K562 (cell line): ENCODE measurements at regions not wholly inside any gene's neighbourhood (a gene's known extent, or its start where the extent isn't known, plus 50 kb on each side); places are given as distances from the start of the nearest gene placed in this dataset.

Experiments used
- ATAC-seq: fragments of 200-7000 bp; cut with Tn5 transposase; 3 replicates; pipeline ENCODE4 v1.9.1; 2020; ENCODE audit warnings: moderate library complexity
- BruUV-seq: library from RNA; stranded (reverse); fragments of 400-500 nt; replicated peaks from 2 replicates; lab custom pipeline; 2021; lab: Mats Ljungman, UMichigan
- CTCF ChIA-PET: fragments of 300-600 bp; formaldehyde crosslinking; extraction: SDS; loops from one replicate; lab custom pipeline; 2021; ENCODE audit warnings: low intra/inter-chr PET ratio; lab: Yijun Ruan, JAX
- POLR2A ChIA-PET: fragments of 300-600, 350-650 bp; sonication (Branson Sonifier 250); formaldehyde crosslinking; extraction: SDS; loops from one replicate; lab custom pipeline; 2021; ENCODE audit warnings: antibody characterized with exemption, inconsistent platforms; lab: Yijun Ruan, JAX
- DNase-seq, 4 experiments: peaks; one replicate each; pipeline versions ENCODE4 v3.0.0 to v3.0.0-alpha.2; 2011 to 2018; ENCODE audit warnings: low spot score in 3 of 4, mixed read lengths in 3 of 4; ENCODE audit errors: extremely low read depth in 1 of 4
- FAIRE-seq: peaks from 2 replicates; lab custom pipeline; 2011; peaks lifted over from hg19 to GRCh38; lab: Jason Lieb, UNC
- H2AFZ ChIP-seq: 2 replicates; pipeline ENCODE4 v1.6.0; 2011; ENCODE audit warnings: low read depth, low read length, control low read depth, inconsistent platforms
- H3K27ac ChIP-seq: fragments of 200-600 bp; 3 replicates; pipeline ENCODE4 v1.8.0; 2011; ENCODE audit warnings: low read depth, mild to moderate bottlenecking, control low read depth, inconsistent platforms, low read length, moderate library complexity, mixed read lengths; ENCODE audit errors: extremely low read depth
- H3K27me3 ChIP-seq, 2 experiments: fragments of 300-600 bp in 1 of 2; 2 replicates in 1 of 2; 3 replicates in 1 of 2; pipeline versions ENCODE4 v1.6.0 to v1.8.0; 2011; ENCODE audit warnings: inconsistent platforms in 2 of 2, low read length in 2 of 2, mild to moderate bottlenecking in 1 of 2, mixed read lengths in 1 of 2, moderate library complexity in 1 of 2; ENCODE audit not compliant: control insufficient read depth in 2 of 2, insufficient read depth in 2 of 2
- H3K36me3 ChIP-seq: fragments of 300-600 bp; 3 replicates; pipeline ENCODE4 v1.8.0; 2011; ENCODE audit warnings: mild to moderate bottlenecking, low read length, inconsistent platforms; ENCODE audit not compliant: control insufficient read depth, insufficient read depth
- H3K4me1 ChIP-seq, 2 experiments: fragments of 200-600 bp in 1 of 2; replicated peaks in 1 of 2; 2 replicates in 1 of 2; 3 replicates in 1 of 2; pipeline versions ENCODE4 v1.5.1 to v1.8.0; 2011; ENCODE audit warnings: inconsistent platforms in 2 of 2, low read length in 2 of 2, mild to moderate bottlenecking in 1 of 2, mixed read lengths in 1 of 2, moderate library complexity in 1 of 2; ENCODE audit not compliant: control insufficient read depth in 2 of 2, insufficient read depth in 2 of 2
- H3K4me2 ChIP-seq: 2 replicates; pipeline ENCODE4 v1.6.1; 2011; ENCODE audit warnings: low read length, control low read depth, inconsistent platforms, mixed read lengths; ENCODE audit not compliant: insufficient read depth
- H3K4me3 ChIP-seq: fragments of 200-600 bp; sonication (generic), shearing (Covaris generic); 2 replicates; pipeline ENCODE4 v1.5.1; 2016; ENCODE audit warnings: control low read depth, inconsistent platforms
- H3K79me2 ChIP-seq: fragments of 200-600 bp; 3 replicates; pipeline ENCODE4 v1.8.0; 2011; ENCODE audit warnings: low read length, inconsistent platforms; ENCODE audit not compliant: control insufficient read depth, insufficient read depth
- H3K9ac ChIP-seq, 2 experiments: 2 replicates each; pipeline versions ENCODE4 v1.6.0 to v1.6.1; 2011; ENCODE audit warnings: low read depth in 2 of 2, low read length in 2 of 2, control low read depth in 1 of 2, inconsistent platforms in 1 of 2, mild to moderate bottlenecking in 1 of 2, mixed read lengths in 1 of 2; ENCODE audit not compliant: insufficient read depth in 1 of 2
- H3K9me1 ChIP-seq: one replicate; pipeline ENCODE4 v1.6.0; 2011; ENCODE audit warnings: inconsistent platforms, mild to moderate bottlenecking, low read length, moderate library complexity; ENCODE audit not compliant: control insufficient read depth, insufficient read depth
- H3K9me3 ChIP-seq: replicated peaks from 2 replicates; pipeline ENCODE4 v1.5.1; 2011; ENCODE audit warnings: low read depth, low read length, inconsistent platforms; ENCODE audit not compliant: control insufficient read depth, insufficient read depth
- H4K20me1 ChIP-seq: replicated peaks from 2 replicates; pipeline ENCODE4 v1.6.1; 2011; ENCODE audit warnings: low read length, inconsistent platforms, mixed read lengths; ENCODE audit not compliant: control insufficient read depth, insufficient read depth
- ATF6 ChIP-seq: sonication (generic); formaldehyde crosslinking; IDR thresholded peaks from 2 replicates; pipeline ENCODE4 v1.4.0; 2020; ENCODE audit warnings: mild to moderate bottlenecking, missing genetic modification reagents
- SMARCC2 ChIP-seq: fragments of 450-650 bp; IDR thresholded peaks from 2 replicates; pipeline ENCODE4 v1.6.1; 2017; ENCODE audit warnings: antibody characterized with exemption, moderate library complexity, mild to moderate bottlenecking, low read depth
- SRSF3 ChIP-seq: fragments of 200-400 bp; formaldehyde crosslinking; IDR thresholded peaks from 2 replicates; pipeline ENCODE4 v1.6.1; 2016; ENCODE audit warnings: mild to moderate bottlenecking, low read length, moderate library complexity; ENCODE audit not compliant: insufficient read depth
- STAT5A ChIP-seq: IDR thresholded peaks from 2 replicates; pipeline ENCODE4 v1.6.1; 2012; ENCODE audit warnings: low read length, inconsistent platforms, borderline replicate concordance
- ZFP36 ChIP-seq: fragments of 150-350 bp; IDR thresholded peaks from 2 replicates; pipeline ENCODE4 v1.6.1; 2018; ENCODE audit warnings: low read length, low read depth; ENCODE audit not compliant: partially characterized antibody
- ZNF644 ChIP-seq: fragments of 200-800 bp; sonication (Bioruptor generic); IDR thresholded peaks from 2 replicates; pipeline ENCODE4 v1.6.1; 2016; ENCODE audit warnings: low read depth, missing genetic modification characterization, missing compliant biosample characterization
- ZNF79 ChIP-seq: fragments of 250-450 bp; sonication (Bioruptor Pico); IDR thresholded peaks from 2 replicates; pipeline ENCODE4 v1.4.0; 2020; ENCODE audit warnings: low read depth, mild to moderate bottlenecking, moderate library complexity
- WGBS: fragments of 100-300 bp; shearing (Covaris generic); methylation state at CpG from one replicate; pipeline ENCODE4 v1.1.6; 2016; ENCODE audit warnings: low coverage, mixed read lengths; ENCODE audit not compliant: insufficient coverage; ENCODE audit errors: missing lambda C conversion rate; 5-methylcytosine and 5-hydroxymethylcytosine counted together
- in situ Hi-C: fragments of 300-500 bp; cut with MboI; formaldehyde crosslinking; loops from 4 replicates; pipeline ENCODE4 v1.15.0; 2018; ENCODE audit warnings: inconsistent platforms, mixed read lengths
- intact Hi-C: fragments of 100-400 bp; cut with micrococcal nuclease; formaldehyde crosslinking; loops from 2 replicates; pipeline ENCODE4 v1.14.2; 2022
- TF ChIP-seq, protein P1 (sequence below): fragments of 250-450 bp; sonication (Bioruptor Pico); IDR thresholded peaks from 2 replicates; pipeline ENCODE4 v1.5.0; 2021
- TF ChIP-seq, protein P2 (sequence below): fragments of 450-650 bp; IDR thresholded peaks from 2 replicates; pipeline ENCODE4 v1.6.1; 2018; ENCODE audit not compliant: partially characterized antibody

DNA sequence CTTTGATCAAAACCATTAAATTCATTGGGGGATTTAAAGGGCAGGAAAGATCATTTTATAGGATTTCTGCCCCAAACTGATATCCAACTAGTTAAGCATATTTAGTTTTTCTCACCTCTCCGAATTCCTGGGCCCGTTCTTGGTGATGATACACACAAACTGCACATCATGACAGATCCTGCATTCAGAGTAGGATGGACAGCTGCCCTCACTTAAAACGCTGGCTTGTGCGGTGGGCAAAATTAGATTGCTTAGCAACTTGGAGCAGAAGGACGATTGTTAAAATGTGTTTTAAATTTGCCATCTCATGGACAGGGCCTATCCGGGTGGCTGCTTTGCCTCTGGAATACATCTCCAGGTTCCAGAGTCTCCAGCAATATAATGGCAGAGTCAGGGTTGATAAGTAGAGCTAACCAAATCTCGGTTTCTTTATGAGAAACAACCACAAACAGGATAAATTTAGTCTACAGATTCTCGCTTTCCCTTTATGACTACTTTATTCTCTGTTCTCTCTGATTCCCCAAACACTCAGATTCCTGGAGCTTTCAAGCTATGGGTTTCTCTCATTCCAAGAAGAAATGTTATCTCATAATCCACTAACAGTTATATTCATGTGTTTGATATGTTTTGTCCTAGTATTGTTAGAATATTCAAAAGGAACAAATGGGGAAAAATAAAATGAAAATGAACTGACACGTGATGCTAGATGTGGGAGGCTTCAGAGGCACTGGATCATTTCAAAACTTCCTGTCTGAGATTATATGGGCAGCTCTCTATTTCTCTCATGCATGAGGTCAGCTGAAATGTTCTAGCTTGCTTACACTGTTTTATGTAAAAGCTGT is 1014.1 kb upstream of the SEMA6D start:
- intact Hi-C loops, result no loop called here
- H3K27me3 ChIP-seq, result no peaks in the 10 kb centered on the region
- no peak overlapping the region for H2AFZ ChIP-seq
- no TSS peak for BruUV-seq
- ChIA-PET POLR2A (no interaction called here), CTCF (no interaction called here)
- TF ChIP-seq ATF6 (CRISPR knock-in tag), result no peak
- no peak for TF ChIP-seq ZNF79 (CRISPR knock-in tag)
- TF ChIP-seq, protein P1, sequence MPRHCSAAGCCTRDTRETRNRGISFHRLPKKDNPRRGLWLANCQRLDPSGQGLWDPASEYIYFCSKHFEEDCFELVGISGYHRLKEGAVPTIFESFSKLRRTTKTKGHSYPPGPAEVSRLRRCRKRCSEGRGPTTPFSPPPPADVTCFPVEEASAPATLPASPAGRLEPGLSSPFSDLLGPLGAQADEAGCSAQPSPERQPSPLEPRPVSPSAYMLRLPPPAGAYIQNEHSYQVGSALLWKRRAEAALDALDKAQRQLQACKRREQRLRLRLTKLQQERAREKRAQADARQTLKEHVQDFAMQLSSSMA (CRISPR knock-in tag), result no peak
- TF ChIP-seq STAT5A, result no peak
- TF ChIP-seq ZNF644 (tag), result no peak
- TF ChIP-seq SMARCC2, result no peak
- TF ChIP-seq ZFP36, result no peak
- TF ChIP-seq, protein P2, sequence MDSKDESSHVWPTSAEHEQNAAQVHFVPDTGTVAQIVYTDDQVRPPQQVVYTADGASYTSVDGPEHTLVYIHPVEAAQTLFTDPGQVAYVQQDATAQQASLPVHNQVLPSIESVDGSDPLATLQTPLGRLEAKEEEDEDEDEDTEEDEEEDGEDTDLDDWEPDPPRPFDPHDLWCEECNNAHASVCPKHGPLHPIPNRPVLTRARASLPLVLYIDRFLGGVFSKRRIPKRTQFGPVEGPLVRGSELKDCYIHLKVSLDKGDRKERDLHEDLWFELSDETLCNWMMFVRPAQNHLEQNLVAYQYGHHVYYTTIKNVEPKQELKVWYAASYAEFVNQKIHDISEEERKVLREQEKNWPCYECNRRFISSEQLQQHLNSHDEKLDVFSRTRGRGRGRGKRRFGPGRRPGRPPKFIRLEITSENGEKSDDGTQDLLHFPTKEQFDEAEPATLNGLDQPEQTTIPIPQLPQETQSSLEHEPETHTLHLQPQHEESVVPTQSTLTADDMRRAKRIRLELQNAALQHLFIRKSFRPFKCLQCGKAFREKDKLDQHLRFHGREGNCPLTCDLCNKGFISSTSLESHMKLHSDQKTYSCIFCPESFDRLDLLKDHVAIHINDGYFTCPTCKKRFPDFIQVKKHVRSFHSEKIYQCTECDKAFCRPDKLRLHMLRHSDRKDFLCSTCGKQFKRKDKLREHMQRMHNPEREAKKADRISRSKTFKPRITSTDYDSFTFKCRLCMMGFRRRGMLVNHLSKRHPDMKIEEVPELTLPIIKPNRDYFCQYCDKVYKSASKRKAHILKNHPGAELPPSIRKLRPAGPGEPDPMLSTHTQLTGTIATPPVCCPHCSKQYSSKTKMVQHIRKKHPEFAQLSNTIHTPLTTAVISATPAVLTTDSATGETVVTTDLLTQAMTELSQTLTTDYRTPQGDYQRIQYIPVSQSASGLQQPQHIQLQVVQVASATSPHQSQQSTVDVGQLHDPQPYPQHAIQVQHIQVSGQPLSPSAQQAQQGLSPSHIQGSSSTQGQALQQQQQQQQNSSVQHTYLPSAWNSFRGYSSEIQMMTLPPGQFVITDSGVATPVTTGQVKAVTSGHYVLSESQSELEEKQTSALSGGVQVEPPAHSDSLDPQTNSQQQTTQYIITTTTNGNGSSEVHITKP, result no peak
- no peak for TF ChIP-seq SRSF3
- ATAC-seq, result no peak
- DNase-seq, result no peak
- H3K9me3 ChIP-seq, result no peaks in the 10 kb centered on the region
- no peaks in the 10 kb centered on the region for H3K36me3 ChIP-seq
- no peaks in the 10 kb centered on the region for H3K9me1 ChIP-seq
- no peak overlapping the region for H3K27ac ChIP-seq
- H3K4me3 ChIP-seq, result no peak overlapping the region
- no peak for FAIRE-seq
- H4K20me1 ChIP-seq, result no peaks in the 10 kb centered on the region
- no peaks in the 10 kb centered on the region for H3K79me2 ChIP-seq
- no peak overlapping the region for H3K9ac ChIP-seq
- no peak overlapping the region for H3K4me2 ChIP-seq
- in situ Hi-C loops, result no loop called here
- 1% methylated on average over 9 of the region's 9 CpGs for WGBS
- no peaks in the 10 kb centered on the region for H3K4me1 ChIP-seq
